ENCODE measurements at regions not wholly inside any gene's neighbourhood (a gene's known extent, or its start where the extent isn't known, plus 50 kb on each side); places are given as distances from the start of the nearest gene placed in this dataset.

- TF ChIP-seq POLR2A (IDR thresholded peaks at IDR 0.05) (no peak), CTCF (IDR thresholded peaks at IDR 0.05) (no peak)
Measured at GRCh38 chr7:35893649-35894048, 92.8 kb downstream of the SEPTIN7 start.
